ENCODE measurements at regions not wholly inside any gene's neighbourhood (a gene's known extent, or its start where the extent isn't known, plus 50 kb on each side); places are given as distances from the start of the nearest gene placed in this dataset.

- Mint-ChIP-seq H3K9me3 (ENCODE audit: unreplicated experiment) (no peaks in the 10 kb centered on the region), H3K4me3 (ENCODE audit: unreplicated experiment) (no peak overlapping the region), H3K36me3 (ENCODE audit: unreplicated experiment) (no peaks in the 10 kb centered on the region), H3K27ac (ENCODE audit: unreplicated experiment) (no peak overlapping the region), H3K4me1 (ENCODE audit: unreplicated experiment) (no peaks in the 10 kb centered on the region), H3K27me3 (ENCODE audit: unreplicated experiment) (no peaks in the 10 kb centered on the region)
- no peak for DNase-seq (ENCODE audit: extremely low spot score, unreplicated experiment)
- no peak for TF ChIP-seq CTCF (IDR thresholded peaks at IDR 0.05)
Measured at GRCh38 chr11:112884012-112884767, 77.0 kb upstream of the NCAM1 start.

GRCh38 chr11:112885744-112886433 is 75.3 kb upstream of the NCAM1 start:
- Mint-ChIP-seq H3K4me1 (ENCODE audit: unreplicated experiment) (no peaks in the 10 kb centered on the region), H3K36me3 (ENCODE audit: unreplicated experiment) (no peaks in the 10 kb centered on the region), H3K9me3 (ENCODE audit: unreplicated experiment) (no peaks in the 10 kb centered on the region), H3K27me3 (ENCODE audit: unreplicated experiment) (no peaks in the 10 kb centered on the region), H3K27ac (ENCODE audit: unreplicated experiment) (no peak overlapping the region), H3K4me3 (ENCODE audit: unreplicated experiment) (no peak overlapping the region)
- TF ChIP-seq CTCF (IDR thresholded peaks at IDR 0.05): no peak
- DNase-seq (ENCODE audit: extremely low spot score, unreplicated experiment): no peak

GRCh38 chr11:112886434-112887370 is 74.5 kb upstream of the NCAM1 start:
- H3K36me3 Mint-ChIP-seq (ENCODE audit: unreplicated experiment): no peaks in the 10 kb centered on the region
- H3K27ac Mint-ChIP-seq (ENCODE audit: unreplicated experiment): no peak overlapping the region
- no peak for DNase-seq (ENCODE audit: extremely low spot score, unreplicated experiment)
- H3K9me3 Mint-ChIP-seq (ENCODE audit: unreplicated experiment): no peaks in the 10 kb centered on the region
- H3K4me3 Mint-ChIP-seq (ENCODE audit: unreplicated experiment): no peak overlapping the region
- TF ChIP-seq CTCF (IDR thresholded peaks at IDR 0.05): no peak
- no peaks in the 10 kb centered on the region for H3K4me1 Mint-ChIP-seq (ENCODE audit: unreplicated experiment)
- H3K27me3 Mint-ChIP-seq (ENCODE audit: unreplicated experiment): no peaks in the 10 kb centered on the region

GRCh38 chr11:112889446-112889845 is 71.8 kb upstream of the NCAM1 start:
- H3K27me3 Mint-ChIP-seq (ENCODE audit: unreplicated experiment): peaks cover 3% of the 10 kb centered on the region
- no peaks in the 10 kb centered on the region for H3K36me3 Mint-ChIP-seq (ENCODE audit: unreplicated experiment)
- no peak for DNase-seq (ENCODE audit: extremely low spot score, unreplicated experiment)
- TF ChIP-seq CTCF (IDR thresholded peaks at IDR 0.05): no peak
- H3K27ac Mint-ChIP-seq (ENCODE audit: unreplicated experiment): no peak overlapping the region
- H3K4me3 Mint-ChIP-seq (ENCODE audit: unreplicated experiment): no peak overlapping the region
- H3K9me3 Mint-ChIP-seq (ENCODE audit: unreplicated experiment): no peaks in the 10 kb centered on the region
- no peaks in the 10 kb centered on the region for H3K4me1 Mint-ChIP-seq (ENCODE audit: unreplicated experiment)
